H1 (cell line): ENCODE measurements at regions not wholly inside any gene's neighbourhood (a gene's known extent, or its start where the extent isn't known, plus 50 kb on each side); places are given as distances from the start of the nearest gene placed in this dataset.

Experiments
- CBX5 ChIP-seq: fragments of 300-800, 300-1000 bp; sonication (generic); IDR thresholded peaks from 2 replicates; pipeline ENCODE4 v1.7.1; 2016; ENCODE audit warnings: antibody characterized with exemption, low read length, low read depth
- CHD7 ChIP-seq: fragments of 300-600 bp; sonication (generic); IDR thresholded peaks from 2 replicates; pipeline ENCODE4 v1.7.1; 2012; ENCODE audit warnings: low read length, moderate library complexity, mild to moderate bottlenecking, inconsistent platforms; ENCODE audit not compliant: insufficient replicate concordance
- CTBP2 ChIP-seq: IDR thresholded peaks from 2 replicates; pipeline ENCODE4 v1.7.0; 2011; ENCODE audit warnings: borderline replicate concordance, mild to moderate bottlenecking, moderate library complexity, mixed read lengths, low read length; ENCODE audit not compliant: insufficient read depth, insufficient read length
- KDM1A ChIP-seq: fragments of 200-600, 300-600 bp; sonication (generic); IDR thresholded peaks from 2 replicates; pipeline ENCODE4 v1.7.1; 2016; ENCODE audit warnings: mild to moderate bottlenecking, low read length, borderline replicate concordance
- RBBP5 ChIP-seq: IDR thresholded peaks from 2 replicates; pipeline ENCODE4 v1.7.1; 2012; ENCODE audit warnings: low read depth, mild to moderate bottlenecking, inconsistent platforms, low read length, moderate library complexity, borderline replicate concordance
- SP1 ChIP-seq: IDR thresholded peaks from 2 replicates; pipeline ENCODE4 v1.6.1; 2011; ENCODE audit warnings: low read depth, low read length
- TCF12 ChIP-seq: IDR thresholded peaks from 2 replicates; pipeline ENCODE4 v1.6.1; 2011; ENCODE audit warnings: low read depth, mild to moderate bottlenecking, low read length
- TF ChIP-seq, protein P1 (sequence below): IDR thresholded peaks from 2 replicates; pipeline ENCODE4 v1.6.1; 2012; ENCODE audit warnings: inconsistent platforms

DNA sequence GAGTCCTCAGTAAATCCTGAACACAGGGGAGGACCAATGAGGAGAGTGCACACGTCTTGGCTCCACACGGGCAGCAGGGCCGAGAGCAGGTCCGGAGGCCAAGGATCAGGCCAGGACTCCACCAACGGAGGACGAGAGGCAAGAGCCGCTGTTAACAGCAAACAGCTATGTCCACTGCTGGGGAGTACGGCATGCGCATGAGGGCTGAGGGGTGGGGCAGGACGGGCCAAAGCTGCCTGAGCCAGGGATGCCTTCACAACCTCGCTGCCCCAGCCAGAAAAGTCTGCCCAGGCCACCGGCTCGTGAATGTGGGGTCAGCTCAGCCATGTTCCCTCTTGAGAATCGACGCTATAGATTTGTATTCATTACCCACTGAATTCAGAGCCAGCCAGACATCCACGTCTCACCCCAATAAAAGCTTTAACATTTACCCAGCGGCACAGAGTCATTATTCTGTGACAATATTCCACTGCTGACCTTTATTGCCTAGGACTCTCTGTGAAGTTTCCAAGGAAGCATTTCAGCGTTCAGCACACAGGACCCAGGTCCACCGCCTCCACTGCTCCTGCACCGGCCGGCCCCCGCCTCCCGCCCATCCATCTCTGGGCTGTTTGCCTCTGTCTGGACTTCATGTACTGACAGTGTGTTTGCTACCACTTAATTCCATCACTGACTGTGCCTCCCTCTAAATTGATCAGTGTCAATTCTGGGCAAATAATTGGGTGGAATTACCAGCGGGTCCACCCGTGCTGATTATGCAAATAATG lies 384.9 kb downstream of the SHANK2 start (continued):
- TF ChIP-seq KDM1A, result no peak
- no peak for TF ChIP-seq SP1
- TF ChIP-seq CTBP2, result no peak
- TF ChIP-seq CBX5, result no peak
- TF ChIP-seq, protein P1, sequence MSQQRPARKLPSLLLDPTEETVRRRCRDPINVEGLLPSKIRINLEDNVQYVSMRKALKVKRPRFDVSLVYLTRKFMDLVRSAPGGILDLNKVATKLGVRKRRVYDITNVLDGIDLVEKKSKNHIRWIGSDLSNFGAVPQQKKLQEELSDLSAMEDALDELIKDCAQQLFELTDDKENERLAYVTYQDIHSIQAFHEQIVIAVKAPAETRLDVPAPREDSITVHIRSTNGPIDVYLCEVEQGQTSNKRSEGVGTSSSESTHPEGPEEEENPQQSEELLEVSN, result no peak
- no peak for TF ChIP-seq TCF12
- no peak for TF ChIP-seq RBBP5
- TF ChIP-seq CHD7, result no peak
